ENCODE measurements at regions not wholly inside any gene's neighbourhood (a gene's known extent, or its start where the extent isn't known, plus 50 kb on each side); places are given as distances from the start of the nearest gene placed in this dataset.

DNA sequence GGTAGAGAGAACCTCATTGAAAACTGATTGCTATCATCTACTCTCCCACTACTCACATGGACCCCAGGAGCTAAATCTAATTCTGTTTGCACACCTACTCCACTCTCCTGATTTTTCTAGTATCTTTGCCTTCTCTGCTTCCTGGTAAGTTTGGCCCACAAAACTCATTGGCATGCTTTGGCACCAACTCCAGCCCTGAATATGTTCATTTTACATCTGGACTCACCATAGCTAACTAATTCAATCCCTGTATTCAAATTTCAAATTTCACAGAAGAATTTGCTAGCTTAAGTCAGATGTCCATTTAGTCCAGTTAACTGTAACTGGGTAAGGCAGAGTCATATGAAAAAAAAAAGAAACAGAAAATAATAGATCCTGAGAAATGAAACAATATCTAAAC, 442.1 kb downstream of the SUCLG1 start:
- no peaks in the 10 kb centered on the region for H3K4me1 ChIP-seq (ENCODE audit: insufficient read depth, low read length)
- no peaks in the 10 kb centered on the region for H3K79me2 ChIP-seq (ENCODE audit: insufficient read depth, low read length)
- no peak for DNase-seq
- H3K27ac ChIP-seq (ENCODE audit: low read length) = no peak overlapping the region
- no peak overlapping the region for H3K4me2 ChIP-seq (ENCODE audit: insufficient read depth, low read length)
- no peaks in the 10 kb centered on the region for H3K27me3 ChIP-seq (ENCODE audit: insufficient read depth, low read length, poor library complexity)
- no peaks in the 10 kb centered on the region for H3K9me3 ChIP-seq (ENCODE audit: insufficient read depth, low read length, severe bottlenecking)
- H2AFZ ChIP-seq (ENCODE audit: low read depth, low read length) = no peak overlapping the region
- TF ChIP-seq, protein P1, sequence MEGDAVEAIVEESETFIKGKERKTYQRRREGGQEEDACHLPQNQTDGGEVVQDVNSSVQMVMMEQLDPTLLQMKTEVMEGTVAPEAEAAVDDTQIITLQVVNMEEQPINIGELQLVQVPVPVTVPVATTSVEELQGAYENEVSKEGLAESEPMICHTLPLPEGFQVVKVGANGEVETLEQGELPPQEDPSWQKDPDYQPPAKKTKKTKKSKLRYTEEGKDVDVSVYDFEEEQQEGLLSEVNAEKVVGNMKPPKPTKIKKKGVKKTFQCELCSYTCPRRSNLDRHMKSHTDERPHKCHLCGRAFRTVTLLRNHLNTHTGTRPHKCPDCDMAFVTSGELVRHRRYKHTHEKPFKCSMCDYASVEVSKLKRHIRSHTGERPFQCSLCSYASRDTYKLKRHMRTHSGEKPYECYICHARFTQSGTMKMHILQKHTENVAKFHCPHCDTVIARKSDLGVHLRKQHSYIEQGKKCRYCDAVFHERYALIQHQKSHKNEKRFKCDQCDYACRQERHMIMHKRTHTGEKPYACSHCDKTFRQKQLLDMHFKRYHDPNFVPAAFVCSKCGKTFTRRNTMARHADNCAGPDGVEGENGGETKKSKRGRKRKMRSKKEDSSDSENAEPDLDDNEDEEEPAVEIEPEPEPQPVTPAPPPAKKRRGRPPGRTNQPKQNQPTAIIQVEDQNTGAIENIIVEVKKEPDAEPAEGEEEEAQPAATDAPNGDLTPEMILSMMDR (IDR thresholded peaks at IDR 0.05; ENCODE audit: borderline replicate concordance, extremely low read depth, low read length, poor library complexity, severe bottlenecking) = no peak
- no peak for TF ChIP-seq EZH2 (IDR thresholded peaks at IDR 0.05; ENCODE audit: borderline replicate concordance, low read depth, low read length, severe bottlenecking)
- H3K4me3 ChIP-seq (ENCODE audit: low read depth in 1 of 2, low read length in 2 of 2) = no peak overlapping the region
- no peak overlapping the region for H3K9ac ChIP-seq (ENCODE audit: low read depth, low read length)
- H3K36me3 ChIP-seq (ENCODE audit: insufficient read depth, low read length) = no peaks in the 10 kb centered on the region
- H4K20me1 ChIP-seq (ENCODE audit: insufficient read depth, low read length) = no peaks in the 10 kb centered on the region
- ATAC-seq (ENCODE audit: insufficient read depth, low read depth) = no peak

DNA sequence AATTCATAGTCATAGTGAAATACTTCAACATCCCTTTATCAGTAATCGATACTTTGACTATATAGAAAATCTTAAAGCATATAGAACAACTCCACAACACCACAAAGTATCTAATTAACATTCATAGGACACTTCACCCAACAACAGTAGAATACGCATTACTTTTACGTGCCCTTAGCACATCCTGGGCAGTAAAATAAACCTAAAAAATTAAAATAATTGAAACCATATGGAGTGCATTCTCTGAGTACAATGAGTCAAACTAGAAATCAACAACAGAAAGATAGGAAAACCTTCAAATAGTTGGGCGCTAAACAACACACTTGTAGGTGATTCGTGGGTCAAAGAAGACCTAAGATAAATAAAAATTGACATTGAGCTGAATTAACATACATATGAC, 442.9 kb downstream of the SUCLG1 start:
- Histone ChIP-seq H3K9me3 (ENCODE audit: insufficient read depth, low read length, severe bottlenecking) (no peaks in the 10 kb centered on the region), H3K4me2 (ENCODE audit: insufficient read depth, low read length) (no peak overlapping the region), H3K79me2 (ENCODE audit: insufficient read depth, low read length) (no peaks in the 10 kb centered on the region), H3K9ac (ENCODE audit: low read depth, low read length) (no peak overlapping the region), H3K4me1 (ENCODE audit: insufficient read depth, low read length) (no peaks in the 10 kb centered on the region), H3K36me3 (ENCODE audit: insufficient read depth, low read length) (no peaks in the 10 kb centered on the region), H4K20me1 (ENCODE audit: insufficient read depth, low read length) (no peaks in the 10 kb centered on the region), H2AFZ (ENCODE audit: low read depth, low read length) (no peak overlapping the region), H3K4me3 (ENCODE audit: low read depth in 1 of 2, low read length in 2 of 2) (no peak overlapping the region), H3K27me3 (ENCODE audit: insufficient read depth, low read length, poor library complexity) (no peaks in the 10 kb centered on the region), H3K27ac (ENCODE audit: low read length) (no peak overlapping the region)
- TF ChIP-seq, protein P1 (IDR thresholded peaks at IDR 0.05; ENCODE audit: borderline replicate concordance, extremely low read depth, low read length, poor library complexity, severe bottlenecking) = no peak
- TF ChIP-seq EZH2 (IDR thresholded peaks at IDR 0.05; ENCODE audit: borderline replicate concordance, low read depth, low read length, severe bottlenecking) = no peak
- DNase-seq = no peak
- no peak for ATAC-seq (ENCODE audit: insufficient read depth, low read depth)

DNA sequence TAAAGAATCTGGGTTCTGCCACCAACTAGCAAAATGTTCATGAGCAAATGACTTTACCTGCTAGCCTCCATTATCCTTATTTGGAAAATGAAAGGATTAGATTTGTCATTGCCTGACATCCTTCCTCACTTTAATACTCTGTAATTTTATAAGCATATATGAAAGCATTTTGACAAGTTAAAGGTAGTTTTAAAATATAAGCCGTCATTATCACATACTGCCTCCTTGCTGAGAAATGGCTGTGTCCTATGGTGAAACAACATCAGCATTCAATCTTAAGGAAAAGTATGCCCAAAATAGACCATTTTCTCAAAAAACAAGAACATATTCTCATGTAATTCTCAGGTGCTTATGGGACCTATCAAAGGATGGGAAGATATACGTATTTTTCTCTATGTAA, 461.2 kb downstream of the SUCLG1 start:
- H4K20me1 ChIP-seq (ENCODE audit: insufficient read depth, low read length) = no peaks in the 10 kb centered on the region
- no peaks in the 10 kb centered on the region for H3K79me2 ChIP-seq (ENCODE audit: insufficient read depth, low read length)
- no peak overlapping the region for H3K27ac ChIP-seq (ENCODE audit: low read length)
- no peaks in the 10 kb centered on the region for H3K9me3 ChIP-seq (ENCODE audit: insufficient read depth, low read length, severe bottlenecking)
- H2AFZ ChIP-seq (ENCODE audit: low read depth, low read length) = no peak overlapping the region
- TF ChIP-seq EZH2 (IDR thresholded peaks at IDR 0.05; ENCODE audit: borderline replicate concordance, low read depth, low read length, severe bottlenecking) = no peak
- TF ChIP-seq, protein P1 (IDR thresholded peaks at IDR 0.05; ENCODE audit: borderline replicate concordance, extremely low read depth, low read length, poor library complexity, severe bottlenecking) = no peak
- H3K36me3 ChIP-seq (ENCODE audit: insufficient read depth, low read length) = no peaks in the 10 kb centered on the region
- H3K4me1 ChIP-seq (ENCODE audit: insufficient read depth, low read length) = no peaks in the 10 kb centered on the region
- no peak for ATAC-seq (ENCODE audit: insufficient read depth, low read depth)
- H3K27me3 ChIP-seq (ENCODE audit: insufficient read depth, low read length, poor library complexity) = no peaks in the 10 kb centered on the region
- no peak for DNase-seq
- H3K9ac ChIP-seq (ENCODE audit: low read depth, low read length) = no peak overlapping the region
- no peak overlapping the region for H3K4me2 ChIP-seq (ENCODE audit: insufficient read depth, low read length)
- H3K4me3 ChIP-seq (ENCODE audit: low read depth in 1 of 2, low read length in 2 of 2) = no peak overlapping the region

DNA sequence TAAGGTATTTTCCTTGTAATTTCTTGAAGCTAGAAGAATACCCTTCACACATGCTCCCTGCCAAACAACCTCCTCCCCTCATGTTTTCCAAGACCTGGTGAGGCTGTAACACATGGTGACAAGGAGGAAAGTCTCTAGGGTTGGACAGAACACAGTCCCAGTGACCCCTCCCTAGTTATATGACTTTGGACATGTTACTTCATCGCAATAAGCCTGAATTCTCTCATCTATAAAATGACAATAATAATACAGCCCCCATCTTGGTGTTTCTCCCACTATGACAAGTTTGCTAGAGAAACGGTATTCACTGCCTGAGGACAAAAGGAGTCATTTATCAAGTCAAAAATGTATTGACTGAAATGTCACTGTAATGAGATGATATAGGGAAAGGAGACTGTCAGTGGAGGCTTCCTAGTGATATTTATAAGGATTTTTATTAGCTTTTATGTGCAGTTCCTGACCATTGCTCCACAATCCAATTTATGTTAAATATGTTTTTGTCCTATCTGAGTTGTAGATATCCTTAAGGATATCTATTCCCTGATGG, 464.4 kb downstream of the SUCLG1 start:
- Histone ChIP-seq H3K36me3 (ENCODE audit: insufficient read depth, low read length) (no peaks in the 10 kb centered on the region), H4K20me1 (ENCODE audit: insufficient read depth, low read length) (no peaks in the 10 kb centered on the region), H3K9ac (ENCODE audit: low read depth, low read length) (no peak overlapping the region), H2AFZ (ENCODE audit: low read depth, low read length) (no peak overlapping the region), H3K27ac (ENCODE audit: low read length) (no peak overlapping the region), H3K4me2 (ENCODE audit: insufficient read depth, low read length) (no peak overlapping the region), H3K4me3 (ENCODE audit: low read depth in 1 of 2, low read length in 2 of 2) (no peak overlapping the region), H3K4me1 (ENCODE audit: insufficient read depth, low read length) (no peaks in the 10 kb centered on the region), H3K79me2 (ENCODE audit: insufficient read depth, low read length) (no peaks in the 10 kb centered on the region), H3K9me3 (ENCODE audit: insufficient read depth, low read length, severe bottlenecking) (no peaks in the 10 kb centered on the region), H3K27me3 (ENCODE audit: insufficient read depth, low read length, poor library complexity) (no peaks in the 10 kb centered on the region)
- no peak for ATAC-seq (ENCODE audit: insufficient read depth, low read depth)
- DNase-seq = no peak
- TF ChIP-seq EZH2 (IDR thresholded peaks at IDR 0.05; ENCODE audit: borderline replicate concordance, low read depth, low read length, severe bottlenecking) = no peak
- TF ChIP-seq, protein P1 (IDR thresholded peaks at IDR 0.05; ENCODE audit: borderline replicate concordance, extremely low read depth, low read length, poor library complexity, severe bottlenecking) = no peak
